Upper lobe of right lung (tissue), 1 donor: ENCODE measurements at regions not wholly inside any gene's neighbourhood (a gene's known extent, or its start where the extent isn't known, plus 50 kb on each side); places are given as distances from the start of the nearest gene placed in this dataset.
"Not testable (repeated sequence)": the region's sequence is repeated elsewhere in the genome, so short reads cannot be mapped to it uniquely, and the experiment has no call there.

Experiments
- ATAC-seq: fragments of 200-7000 bp; cut with Tn5 transposase; one replicate; pipeline ENCODE4 v1.9.1; 2020; ENCODE audit warnings: mild to moderate bottlenecking, moderate library complexity
- DNase-seq: peaks from one replicate; pipeline ENCODE4 v3.0.0-alpha.2; 2020
- H3K27ac ChIP-seq: fragments of 200-600 bp; one replicate; pipeline ENCODE4 v1.8.0; 2022
- H3K27me3 ChIP-seq: fragments of 200-600 bp; one replicate; pipeline ENCODE4 v1.8.0; 2022; ENCODE audit warnings: mild to moderate bottlenecking
- H3K36me3 ChIP-seq: fragments of 200-600 bp; one replicate; pipeline ENCODE4 v1.8.0; 2022
- H3K4me1 ChIP-seq: fragments of 200-600 bp; one replicate; pipeline ENCODE4 v1.8.0; 2022
- H3K4me3 ChIP-seq: fragments of 200-600 bp; one replicate; pipeline ENCODE4 v1.8.0; 2022; ENCODE audit warnings: mild to moderate bottlenecking
- H3K9me3 ChIP-seq: fragments of 200-600 bp; one replicate; pipeline ENCODE4 v1.8.0; 2022
- CTCF ChIP-seq: fragments of 200-600 bp; IDR thresholded peaks from one replicate; pipeline ENCODE4 v1.8.0; 2022; ENCODE audit warnings: antibody characterized with exemption
- intact Hi-C: fragments of 100-400 bp; cut with DNase I; formaldehyde crosslinking; loops from one replicate; pipeline ENCODE4 v1.11.0; 2022
- donor health status: DM: no; HTN: yes; CAD: no; lungs with severe emphysema.

GRCh38 chr21:33968995-33969348 lies 53.4 kb upstream of the ATP5PO start:
- H3K27me3 ChIP-seq, result no peaks in the 10 kb centered on the region
- H3K36me3 ChIP-seq, result no peaks in the 10 kb centered on the region
- no peak for TF ChIP-seq CTCF
- peaks cover 4% of the 10 kb centered on the region for H3K4me1 ChIP-seq
- intact Hi-C loops, result no loop called here
- no peaks in the 10 kb centered on the region for H3K9me3 ChIP-seq
- H3K4me3 ChIP-seq, result no peak overlapping the region
- ATAC-seq, result no peak
- DNase-seq, result no peak
- no peak overlapping the region for H3K27ac ChIP-seq

GRCh38 chr21:33968080-33968994 lies 52.7 kb upstream of the ATP5PO start:
- intact Hi-C loops, result no loop called here
- H3K4me1 ChIP-seq, result peaks cover 4% of the 10 kb centered on the region
- no peaks in the 10 kb centered on the region for H3K27me3 ChIP-seq
- DNase-seq (no peak), ATAC-seq (peak; percentile 32)
- no peak overlapping the region for H3K27ac ChIP-seq
- no peak for TF ChIP-seq CTCF
- H3K9me3 ChIP-seq, result no peaks in the 10 kb centered on the region
- no peaks in the 10 kb centered on the region for H3K36me3 ChIP-seq
- H3K4me3 ChIP-seq, result no peak overlapping the region

- no peak for ATAC-seq
- Histone ChIP-seq H3K4me1 (peaks cover 4% of the 10 kb centered on the region), H3K36me3 (no peaks in the 10 kb centered on the region), H3K27ac (no peak overlapping the region), H3K9me3 (no peaks in the 10 kb centered on the region), H3K4me3 (no peak overlapping the region), H3K27me3 (no peaks in the 10 kb centered on the region)
- DNase-seq, result no peak
- TF ChIP-seq CTCF, result no peak
- intact Hi-C loops, result no loop called here
These were observed 51.5 kb upstream of the ATP5PO start for GRCh38 chr21:33967086-33967571.

- intact Hi-C loops, result no loop called here
- ATAC-seq (no peak), DNase-seq (no peak)
- H3K9me3 ChIP-seq, result no peaks in the 10 kb centered on the region
- H3K36me3 ChIP-seq, result no peaks in the 10 kb centered on the region
- no peak overlapping the region for H3K4me3 ChIP-seq
- peaks cover 4% of the 10 kb centered on the region for H3K4me1 ChIP-seq
- H3K27ac ChIP-seq, result no peak overlapping the region
- TF ChIP-seq CTCF, result no peak
- no peaks in the 10 kb centered on the region for H3K27me3 ChIP-seq
These were observed 50.8 kb upstream of the ATP5PO start for GRCh38 chr21:33966324-33966949.

- intact Hi-C loops, ATAC-seq, H3K36me3 ChIP-seq, H3K27ac ChIP-seq, H3K27me3 ChIP-seq, H3K4me1 ChIP-seq, H3K9me3 ChIP-seq, DNase-seq, H3K4me3 ChIP-seq: not testable (repeated sequence)
These were observed 50.1 kb upstream of the ATP5PO start for GRCh38 chr21:33965662-33966061.
